Hepatocyte (in vitro differentiated cells): ENCODE measurements at regions not wholly inside any gene's neighbourhood (a gene's known extent, or its start where the extent isn't known, plus 50 kb on each side); places are given as distances from the start of the nearest gene placed in this dataset.

ENCODE experiments used
- DNase-seq: peaks from one replicate; pipeline ENCODE4 v3.0.0-alpha.2; 2016; ENCODE audit warnings: low spot score
- H2AFZ ChIP-seq: fragments of 200-600 bp; sonication (generic); 2 replicates; pipeline ENCODE4 v1.6.0; 2016; ENCODE audit warnings: antibody characterized with exemption, mild to moderate bottlenecking
- H3K27ac ChIP-seq: fragments of 200-600 bp; sonication (generic); 2 replicates; pipeline ENCODE4 v1.5.1; 2016; ENCODE audit warnings: mild to moderate bottlenecking
- H3K27me3 ChIP-seq: fragments of 200-600 bp; sonication (generic); 2 replicates; pipeline ENCODE4 v1.6.1; 2016
- H3K36me3 ChIP-seq: fragments of 200-600 bp; sonication (generic); replicated peaks from 2 replicates; pipeline ENCODE4 v1.5.1; 2016; ENCODE audit warnings: low read depth; ENCODE audit not compliant: insufficient read depth
- H3K4me1 ChIP-seq: fragments of 200-600 bp; sonication (generic); 2 replicates; pipeline ENCODE4 v1.5.1; 2016; ENCODE audit warnings: mild to moderate bottlenecking, moderate library complexity; ENCODE audit not compliant: insufficient read depth
- H3K4me2 ChIP-seq: fragments of 200-600 bp; sonication (generic); 2 replicates; pipeline ENCODE4 v1.6.0; 2016
- H3K4me3 ChIP-seq: fragments of 200-600 bp; sonication (generic); 2 replicates; pipeline ENCODE4 v1.5.1; 2016; ENCODE audit warnings: mild to moderate bottlenecking
- H3K79me2 ChIP-seq: fragments of 200-600 bp; sonication (generic); 2 replicates; pipeline ENCODE4 v1.6.0; 2017; ENCODE audit warnings: mild to moderate bottlenecking
- H3K9me2 ChIP-seq: fragments of 200-600 bp; sonication (generic); replicated peaks from 2 replicates; pipeline ENCODE4 v1.6.0; 2017; ENCODE audit warnings: mild to moderate bottlenecking; ENCODE audit not compliant: insufficient read depth
- H3K9me3 ChIP-seq: fragments of 200-600 bp; sonication (generic); 2 replicates; pipeline ENCODE4 v1.5.1; 2016; ENCODE audit warnings: low read depth, mild to moderate bottlenecking
- H4K20me1 ChIP-seq: fragments of 200-600 bp; sonication (generic); 2 replicates; pipeline ENCODE4 v1.6.0; 2016; ENCODE audit warnings: mild to moderate bottlenecking; ENCODE audit not compliant: insufficient read depth, poor library complexity, severe bottlenecking
- CTCF ChIP-seq: fragments of 200-600 bp; sonication (generic); IDR thresholded peaks from 2 replicates; pipeline ENCODE4 v1.5.1; 2016; ENCODE audit warnings: antibody characterized with exemption, mild to moderate bottlenecking; ENCODE audit not compliant: poor library complexity
- EZH2 ChIP-seq: fragments of 200-600 bp; sonication (generic); IDR thresholded peaks from 2 replicates; pipeline ENCODE4 v1.6.1; 2016; ENCODE audit warnings: antibody characterized with exemption, mild to moderate bottlenecking, borderline replicate concordance
- EZH2phosphoT487 ChIP-seq: fragments of 200-600 bp; sonication (generic); IDR thresholded peaks from one replicate; pipeline ENCODE4 v1.6.1; 2018; ENCODE audit warnings: antibody characterized with exemption, mild to moderate bottlenecking, low read depth, moderate library complexity; ENCODE audit not compliant: unreplicated experiment, severe bottlenecking
- WGBS: methylation state at CpG from one replicate; pipeline ENCODE4 v1.1.6; 2016; ENCODE audit warnings: low lambda C conversion rate; ENCODE audit errors: missing lambda C conversion rate; 5-methylcytosine and 5-hydroxymethylcytosine counted together

DNA sequence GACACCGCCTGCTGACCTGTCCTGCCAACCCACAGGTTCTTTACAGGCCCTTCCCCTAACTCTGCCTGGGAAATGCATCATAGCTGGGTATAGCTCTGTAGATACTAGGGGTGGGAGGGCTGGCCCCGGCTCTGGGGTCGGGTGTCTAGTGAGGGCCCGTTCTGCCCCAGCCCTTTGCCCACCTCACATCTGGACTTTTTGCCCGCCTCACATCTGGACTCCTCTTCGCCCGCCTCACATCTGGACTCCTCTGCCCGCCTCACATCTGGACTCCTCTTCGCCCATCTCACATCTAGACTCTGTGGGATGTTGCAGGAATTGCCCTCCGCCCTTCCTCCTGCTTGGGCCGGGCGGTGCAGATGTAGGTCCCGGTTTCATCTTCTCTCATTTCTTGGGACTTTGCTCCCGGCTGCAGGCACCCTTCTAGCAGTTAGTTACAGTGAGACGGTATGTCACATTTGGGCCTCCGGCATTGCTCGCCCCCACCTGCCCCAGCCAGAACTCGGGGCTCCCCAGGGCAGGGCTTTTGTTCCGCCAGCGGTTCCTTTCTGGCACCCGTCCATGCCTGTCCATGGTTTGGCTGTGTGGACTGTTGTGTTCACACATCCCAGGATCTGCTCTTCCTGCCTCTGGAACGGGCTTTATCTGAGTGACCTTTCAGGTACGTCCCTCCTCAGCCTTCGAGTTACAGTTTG, 1153.7 kb downstream of the BRD1 start:
- Histone ChIP-seq H3K79me2 (no peaks in the 10 kb centered on the region), H3K27me3 (no peaks in the 10 kb centered on the region), H3K36me3 (no peaks in the 10 kb centered on the region), H3K4me1 (no peaks in the 10 kb centered on the region), H2AFZ (no peak overlapping the region), H3K27ac (no peak overlapping the region), H3K9me2 (no peaks in the 10 kb centered on the region), H4K20me1 (no peaks in the 10 kb centered on the region), H3K9me3 (no peaks in the 10 kb centered on the region), H3K4me2 (no peak overlapping the region), H3K4me3 (no peak overlapping the region)
- no peak for DNase-seq
- WGBS = 95% methylated on average over 24 of the region's 24 CpGs
- no peak for TF ChIP-seq EZH2
- TF ChIP-seq CTCF = no peak
- TF ChIP-seq EZH2phosphoT487 = no peak

DNA sequence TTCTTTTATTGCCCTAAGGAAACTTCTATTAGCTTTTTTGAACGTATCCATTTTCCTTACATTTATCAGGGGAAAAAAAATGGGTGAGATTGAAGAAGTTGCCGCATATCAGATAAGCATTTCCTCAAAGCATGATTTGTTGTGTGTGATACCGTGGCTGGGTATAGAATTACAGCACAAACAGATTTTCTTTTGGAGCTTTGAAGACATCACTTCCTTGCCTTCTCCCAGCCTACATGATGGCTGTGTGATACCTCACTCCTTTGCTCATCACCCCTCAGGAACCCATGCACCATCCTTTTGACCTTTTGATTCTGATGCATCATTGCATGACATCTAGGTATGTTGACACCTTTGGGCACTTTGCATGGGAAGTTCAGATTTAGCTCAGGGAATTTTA, 1155.3 kb downstream of the BRD1 start:
- WGBS = 95% methylated on average over 3 of the region's 3 CpGs
- no peak overlapping the region for H3K4me2 ChIP-seq
- TF ChIP-seq EZH2phosphoT487 (no peak), CTCF (no peak), EZH2 (no peak)
- no peak overlapping the region for H2AFZ ChIP-seq
- H4K20me1 ChIP-seq = no peaks in the 10 kb centered on the region
- H3K9me2 ChIP-seq = no peaks in the 10 kb centered on the region
- no peaks in the 10 kb centered on the region for H3K27me3 ChIP-seq
- no peaks in the 10 kb centered on the region for H3K4me1 ChIP-seq
- H3K9me3 ChIP-seq = no peaks in the 10 kb centered on the region
- no peak for DNase-seq
- H3K36me3 ChIP-seq = no peaks in the 10 kb centered on the region
- H3K27ac ChIP-seq = no peak overlapping the region
- no peaks in the 10 kb centered on the region for H3K79me2 ChIP-seq
- H3K4me3 ChIP-seq = no peak overlapping the region

GRCh38 chr22:48670731-48671130, 1156.9 kb downstream of the BRD1 start:
- WGBS = 62% methylated on average over 5 of the region's 5 CpGs

More at GRCh38 chr22:48670731-48671130, 1156.9 kb downstream of the BRD1 start:
- no peak overlapping the region for H3K27ac ChIP-seq
- H4K20me1 ChIP-seq = no peaks in the 10 kb centered on the region
- TF ChIP-seq CTCF (no peak), EZH2 (no peak), EZH2phosphoT487 (no peak)
- H3K4me3 ChIP-seq = no peak overlapping the region
- H2AFZ ChIP-seq = no peak overlapping the region
- H3K79me2 ChIP-seq = no peaks in the 10 kb centered on the region
- no peaks in the 10 kb centered on the region for H3K9me2 ChIP-seq
- no peaks in the 10 kb centered on the region for H3K4me1 ChIP-seq
- no peak for DNase-seq
- H3K9me3 ChIP-seq = no peaks in the 10 kb centered on the region
- no peaks in the 10 kb centered on the region for H3K27me3 ChIP-seq
- H3K4me2 ChIP-seq = no peak overlapping the region
- no peaks in the 10 kb centered on the region for H3K36me3 ChIP-seq
